Parathyroid adenoma (tissue), 2 donors: ENCODE measurements at regions not wholly inside any gene's neighbourhood (a gene's known extent, or its start where the extent isn't known, plus 50 kb on each side); places are given as distances from the start of the nearest gene placed in this dataset.

Source experiments
- H2AFZ ChIP-seq: fragments of 300-600 bp; sonication (generic); one replicate; pipeline ENCODE4 v1.7.0; 2017; ENCODE audit warnings: antibody characterized with exemption, mild to moderate bottlenecking
- H3K27ac ChIP-seq: fragments of 300-600 bp; sonication (generic); one replicate; pipeline ENCODE4 v1.7.0; 2017
- H3K27me3 ChIP-seq: fragments of 300-600 bp; sonication (generic); one replicate; pipeline ENCODE4 v1.7.0; 2017; ENCODE audit warnings: low read length; ENCODE audit not compliant: control insufficient read depth, insufficient read depth
- H3K36me3 ChIP-seq: fragments of 300-600 bp; sonication (generic); one replicate; pipeline ENCODE4 v1.7.0; 2017; ENCODE audit warnings: low read length; ENCODE audit not compliant: control insufficient read depth, insufficient read depth
- H3K4me1 ChIP-seq: fragments of 300-600 bp; sonication (generic); one replicate; pipeline ENCODE4 v1.7.0; 2017; ENCODE audit warnings: control low read depth
- H3K4me2 ChIP-seq: fragments of 300-600 bp; sonication (generic); one replicate; pipeline ENCODE4 v1.7.0; 2017; ENCODE audit warnings: low read length
- H3K4me3 ChIP-seq: fragments of 300-600 bp; sonication (generic); one replicate; pipeline ENCODE4 v1.7.0; 2017; ENCODE audit warnings: low read depth, low read length
- H3K79me2 ChIP-seq: fragments of 300-600 bp; sonication (generic); one replicate; pipeline ENCODE4 v1.7.0; 2017; ENCODE audit warnings: control low read depth
- H3K9ac ChIP-seq: fragments of 300-600 bp; sonication (generic); one replicate; pipeline ENCODE4 v1.7.0; 2017; ENCODE audit warnings: mild to moderate bottlenecking
- H3K9me3 ChIP-seq: fragments of 300-600 bp; sonication (generic); one replicate; pipeline ENCODE4 v1.7.0; 2017; ENCODE audit warnings: low read length; ENCODE audit not compliant: control insufficient read depth
- CTCF ChIP-seq: fragments of 300-600 bp; sonication (generic); IDR thresholded peaks from one replicate; pipeline ENCODE4 v1.7.0; 2017; ENCODE audit warnings: antibody characterized with exemption, mild to moderate bottlenecking
- donor health status: primary hyperparathyroidism.

DNA sequence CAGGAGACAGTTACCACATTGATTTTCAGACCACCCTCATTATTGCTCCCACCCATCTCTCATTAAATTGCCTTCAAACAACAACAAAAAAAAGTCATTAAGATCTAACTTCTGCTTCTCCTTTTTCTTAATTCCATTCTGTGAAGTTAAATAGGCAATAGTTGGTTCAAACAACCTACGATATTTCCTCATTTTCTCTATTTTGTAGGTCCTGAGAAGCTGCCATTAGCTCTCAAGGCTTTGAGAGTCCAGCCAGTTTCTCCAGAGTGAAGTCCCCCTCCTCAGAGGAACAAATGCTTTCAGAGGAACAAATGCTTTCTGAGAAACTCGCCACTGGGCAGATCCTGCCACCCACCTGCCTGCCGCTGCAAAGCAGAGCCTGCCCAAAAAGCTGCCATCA is 125.6 kb downstream of the ETS2 start:
- no peak overlapping the region for H3K4me3 ChIP-seq
- H3K9me3 ChIP-seq = no peaks in the 10 kb centered on the region
- H3K9ac ChIP-seq = no peak overlapping the region
- TF ChIP-seq CTCF = no peak
- no peaks in the 10 kb centered on the region for H3K36me3 ChIP-seq
- no peak overlapping the region for H3K4me2 ChIP-seq
- no peaks in the 10 kb centered on the region for H3K27me3 ChIP-seq
- H2AFZ ChIP-seq = no peak overlapping the region
- H3K27ac ChIP-seq = no peak overlapping the region
- peaks cover 4% of the 10 kb centered on the region for H3K4me1 ChIP-seq
- H3K79me2 ChIP-seq = no peaks in the 10 kb centered on the region

GRCh38 chr21:38930853-38931252 is 125.1 kb downstream of the ETS2 start:
- peaks cover 8% of the 10 kb centered on the region for H3K4me1 ChIP-seq
- H3K36me3 ChIP-seq = no peaks in the 10 kb centered on the region
- H3K9ac ChIP-seq = no peak overlapping the region
- TF ChIP-seq CTCF = no peak
- H3K27ac ChIP-seq = no peak overlapping the region
- H3K9me3 ChIP-seq = no peaks in the 10 kb centered on the region
- no peak overlapping the region for H3K4me2 ChIP-seq
- no peaks in the 10 kb centered on the region for H3K79me2 ChIP-seq
- no peak overlapping the region for H2AFZ ChIP-seq
- no peaks in the 10 kb centered on the region for H3K27me3 ChIP-seq
- no peak overlapping the region for H3K4me3 ChIP-seq

GRCh38 chr21:38930066-38930465 is 124.3 kb downstream of the ETS2 start:
- Histone ChIP-seq H3K4me2 (no peak overlapping the region), H3K27me3 (no peaks in the 10 kb centered on the region), H3K4me3 (no peak overlapping the region), H3K27ac (no peak overlapping the region), H3K79me2 (no peaks in the 10 kb centered on the region), H3K4me1 (peaks cover 13% of the 10 kb centered on the region), H3K9ac (no peak overlapping the region), H3K9me3 (no peaks in the 10 kb centered on the region), H2AFZ (no peak overlapping the region), H3K36me3 (no peaks in the 10 kb centered on the region)
- no peak for TF ChIP-seq CTCF

- Histone ChIP-seq H3K4me2 (no peak overlapping the region), H3K36me3 (no peaks in the 10 kb centered on the region), H3K4me3 (no peak overlapping the region), H3K9ac (no peak overlapping the region), H2AFZ (no peak overlapping the region), H3K9me3 (no peaks in the 10 kb centered on the region), H3K27ac (no peak overlapping the region), H3K27me3 (no peaks in the 10 kb centered on the region), H3K79me2 (no peaks in the 10 kb centered on the region), H3K4me1 (peaks cover 13% of the 10 kb centered on the region)
- no peak for TF ChIP-seq CTCF
Measured at GRCh38 chr21:38929652-38930051, 123.9 kb downstream of the ETS2 start.

- Histone ChIP-seq H3K27me3 (no peaks in the 10 kb centered on the region), H2AFZ (no peak overlapping the region), H3K4me2 (no peak overlapping the region), H3K36me3 (no peaks in the 10 kb centered on the region), H3K79me2 (no peaks in the 10 kb centered on the region), H3K9me3 (no peaks in the 10 kb centered on the region), H3K4me3 (no peak overlapping the region), H3K9ac (no peak overlapping the region), H3K4me1 (peaks cover 13% of the 10 kb centered on the region), H3K27ac (no peak overlapping the region)
- TF ChIP-seq CTCF = no peak
Measured at GRCh38 chr21:38929142-38929541, 123.4 kb downstream of the ETS2 start.
